GM18511 (cell line): ENCODE measurements at regions not wholly inside any gene's neighbourhood (a gene's known extent, or its start where the extent isn't known, plus 50 kb on each side); places are given as distances from the start of the nearest gene placed in this dataset.

Experiments
- ATAC-seq: cut with Tn5 transposase; IDR thresholded peaks from one replicate; pipeline ENCODE4 v1.9.1; 2021; ENCODE audit warnings: mild to moderate bottlenecking, moderate library complexity; ENCODE audit not compliant: unreplicated experiment

DNA sequence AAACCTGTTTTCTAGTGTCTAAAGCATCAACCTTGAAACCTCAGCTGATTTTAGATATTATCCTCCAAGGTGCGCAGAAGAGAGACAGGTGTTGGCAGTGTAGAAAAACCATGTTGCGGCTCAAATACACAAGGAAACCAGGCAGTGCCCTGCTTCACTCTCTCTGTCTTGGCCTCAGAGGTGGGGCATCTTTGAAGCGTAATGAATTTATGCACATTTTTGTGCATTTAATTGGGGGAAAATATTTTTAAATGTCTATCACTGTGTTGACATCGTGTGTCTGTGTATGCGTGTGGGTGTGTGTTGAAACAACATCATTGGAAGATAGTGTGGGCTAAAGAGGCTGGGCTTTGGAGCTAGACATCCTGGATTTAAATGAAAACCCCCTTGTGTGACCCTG is 334.0 kb upstream of the CHD6 start:
- ATAC-seq: no peak

DNA sequence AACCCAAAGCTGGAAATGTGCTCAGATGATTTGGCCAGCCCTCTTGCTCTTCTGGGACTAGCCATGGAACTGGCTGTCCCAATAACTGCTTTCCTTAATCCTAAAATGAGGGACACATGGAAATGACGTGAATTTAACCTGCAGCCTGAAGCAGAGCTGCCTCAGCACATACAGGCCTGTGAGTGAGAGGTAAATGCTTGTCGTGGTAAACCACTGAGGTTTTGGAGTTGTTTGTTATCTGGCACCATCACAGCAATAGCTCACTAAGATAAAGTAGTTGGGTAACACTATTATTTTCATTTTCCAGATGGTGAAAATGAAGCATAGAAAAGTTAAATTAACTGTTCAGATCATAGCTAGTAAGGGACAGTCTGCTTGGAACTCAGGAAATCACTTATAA is 333.4 kb upstream of the CHD6 start:
- no peak for ATAC-seq

DNA sequence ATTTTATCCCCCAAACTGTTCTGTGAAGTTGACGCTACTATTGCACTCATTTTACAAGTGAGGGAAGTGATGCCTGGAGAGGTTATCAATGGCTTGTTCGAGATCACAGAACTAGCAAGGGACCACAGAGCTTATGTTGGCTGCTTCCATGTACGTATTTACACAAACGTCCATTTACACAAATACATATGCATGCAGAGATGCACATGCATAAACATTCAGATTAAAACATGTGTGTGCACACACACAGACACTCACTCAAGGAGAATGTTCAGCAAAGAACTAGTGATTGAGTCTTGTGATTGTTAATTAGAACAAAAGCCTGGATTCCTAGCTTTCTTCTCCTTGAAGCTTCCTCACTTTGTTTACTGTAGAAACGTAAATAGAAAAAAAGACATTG is 321.5 kb upstream of the CHD6 start:
- ATAC-seq: no peak

DNA sequence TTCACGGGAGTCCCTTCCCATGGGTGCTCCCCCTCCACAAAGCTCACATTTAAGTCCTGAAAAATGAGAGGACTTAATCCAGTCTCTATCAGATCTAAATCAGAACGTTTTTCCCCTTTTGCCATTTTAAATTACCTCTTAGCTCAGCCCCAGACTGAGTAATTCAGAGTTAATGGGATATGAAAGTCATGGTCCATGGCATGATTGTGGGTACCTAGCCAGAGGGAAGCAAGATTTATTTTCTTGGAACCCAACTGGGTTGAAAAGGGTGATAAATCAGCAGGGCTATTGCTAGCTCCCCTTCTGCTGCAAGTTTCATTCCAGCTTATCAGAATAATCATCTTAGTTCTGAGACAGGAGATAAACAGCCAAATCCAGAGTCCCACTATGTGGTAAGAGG is 320.2 kb upstream of the CHD6 start:
- ATAC-seq: no peak

DNA sequence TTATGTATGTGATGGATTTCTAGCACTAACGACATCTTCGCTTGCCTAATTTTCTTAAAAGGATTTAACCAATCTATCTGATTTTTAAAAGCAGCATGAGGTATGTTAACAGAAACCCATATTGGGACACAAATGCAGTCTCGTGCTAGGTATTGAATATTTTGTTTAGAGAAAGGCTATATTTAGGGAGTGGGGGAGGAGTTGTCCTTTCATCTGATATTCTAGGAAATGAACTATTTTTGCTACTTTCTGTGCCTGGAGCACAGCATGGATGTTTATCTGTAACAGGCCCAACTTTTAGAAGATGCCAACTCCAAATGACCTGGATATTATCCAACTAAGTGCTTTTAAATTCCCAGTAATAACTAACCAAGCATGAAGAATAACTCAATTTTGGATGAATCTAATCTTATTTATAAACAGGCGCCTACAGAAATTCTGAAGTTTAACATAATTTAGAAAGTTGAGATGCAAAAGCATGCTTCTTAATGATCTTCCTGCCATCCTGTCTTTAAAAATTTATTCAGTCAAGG is 317.1 kb upstream of the CHD6 start:
- no peak for ATAC-seq

DNA sequence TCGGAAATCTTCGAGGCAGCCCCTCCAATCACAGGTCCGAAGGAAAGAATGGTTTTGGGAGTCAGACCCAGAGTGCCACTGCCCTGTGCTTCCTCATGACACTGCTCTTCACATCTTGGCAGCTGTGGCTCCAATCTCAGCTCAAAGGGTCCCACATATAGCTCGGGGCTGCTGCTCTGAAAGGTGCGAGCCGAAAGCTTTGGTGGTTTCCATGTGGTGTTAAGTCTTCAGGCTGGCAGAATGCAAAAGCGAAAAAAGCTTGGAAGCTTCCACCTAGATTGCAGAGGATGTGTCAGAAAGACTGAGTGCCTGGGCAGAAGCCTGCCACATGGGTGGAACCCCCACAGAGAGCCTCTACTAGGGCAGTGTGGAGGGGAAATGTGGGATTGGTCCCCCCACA is 314.3 kb upstream of the CHD6 start:
- ATAC-seq: no peak

DNA sequence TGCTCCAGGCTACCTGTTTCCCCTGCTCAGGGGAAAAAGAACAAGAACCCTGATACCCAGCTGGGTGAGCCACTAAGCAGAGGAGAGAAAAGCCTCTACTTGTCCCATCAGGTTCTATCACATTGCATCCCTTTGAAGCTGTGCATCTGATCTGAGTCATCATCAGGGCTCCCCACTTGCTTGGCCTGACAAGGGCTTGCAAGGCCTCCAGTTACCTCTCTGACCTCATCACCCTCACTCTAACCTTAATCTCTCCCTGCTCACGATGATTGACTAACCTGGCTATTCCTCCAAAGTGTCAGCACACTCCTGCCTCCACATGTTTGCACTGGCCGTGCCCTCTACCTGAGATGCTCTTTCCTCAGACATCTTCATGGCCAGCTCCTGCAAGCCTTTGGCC is 309.5 kb upstream of the CHD6 start:
- ATAC-seq: no peak

DNA sequence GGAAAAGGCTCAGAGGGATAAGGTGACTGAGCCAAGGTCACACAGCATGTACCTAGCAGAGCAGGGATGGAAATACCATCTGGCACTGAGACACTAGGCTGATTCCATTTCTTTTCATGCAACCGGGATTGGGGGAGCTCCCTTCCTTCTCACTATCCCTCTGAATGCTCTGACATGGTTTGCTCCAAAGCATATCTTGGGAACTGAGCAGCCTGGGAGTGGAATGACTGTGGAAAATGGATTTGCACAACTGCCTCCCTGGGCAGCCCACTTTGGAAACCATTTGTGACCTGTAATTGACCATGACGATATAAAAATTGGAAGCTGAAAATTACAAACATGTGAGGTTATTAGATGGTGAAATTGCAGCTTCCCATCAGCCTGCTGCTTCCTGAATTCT is 309.0 kb upstream of the CHD6 start:
- no peak for ATAC-seq

DNA sequence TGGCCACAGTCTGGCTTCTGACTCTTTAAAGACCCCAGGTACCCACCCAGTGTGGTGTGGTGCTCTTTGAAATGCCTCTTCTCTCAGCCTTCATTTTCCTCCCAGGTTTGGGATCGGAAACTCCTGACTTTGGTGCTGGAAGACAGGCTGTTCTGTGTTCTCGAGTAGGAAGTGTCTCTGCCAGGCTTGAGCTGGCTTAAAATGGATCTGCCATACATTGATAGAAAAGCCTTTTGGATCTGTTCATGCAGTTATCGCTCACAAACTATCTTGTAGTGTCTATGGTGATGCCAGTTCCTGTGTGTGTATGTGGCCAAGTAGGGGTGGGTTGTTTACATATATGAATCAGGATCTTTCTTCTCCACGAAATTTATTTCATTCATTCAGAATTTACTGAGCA is 307.3 kb upstream of the CHD6 start:
- ATAC-seq: no peak

DNA sequence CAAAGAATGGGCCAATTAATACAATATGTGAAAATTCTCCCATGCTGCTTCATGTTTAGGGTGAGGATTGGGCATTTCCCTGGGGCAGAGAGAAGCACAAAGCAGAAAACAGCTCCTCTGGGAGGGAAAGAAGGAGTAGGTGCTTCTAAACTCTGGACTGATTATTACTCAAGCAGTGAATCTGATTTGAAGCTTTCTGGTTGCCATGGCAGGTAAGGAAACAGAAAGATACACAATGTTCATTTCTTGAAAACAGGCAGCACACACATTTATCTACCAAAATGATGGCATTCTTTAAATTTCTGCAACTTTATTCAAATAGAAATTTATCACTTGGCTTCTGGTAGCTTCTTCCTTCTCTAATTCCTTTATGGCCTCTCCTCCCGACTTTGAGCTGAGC is 305.4 kb upstream of the CHD6 start:
- ATAC-seq: no peak

DNA sequence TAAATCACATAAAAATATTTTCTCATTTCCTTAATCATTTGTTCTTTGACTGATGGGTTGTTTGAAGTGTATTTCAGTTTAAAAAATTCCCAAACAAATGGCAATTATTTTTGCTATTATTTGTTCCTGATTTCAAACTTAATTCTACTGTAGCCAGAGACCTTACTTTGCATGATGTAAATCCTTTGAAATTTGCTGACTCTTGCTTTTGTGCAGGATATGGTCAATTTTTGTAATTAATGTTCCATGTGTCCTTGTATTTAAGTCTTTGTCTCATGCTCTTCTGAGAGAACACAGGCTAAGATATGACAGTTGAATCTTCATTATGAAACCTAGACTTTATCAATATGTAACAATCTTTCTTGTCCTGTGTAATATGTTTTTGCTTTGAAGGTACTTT is 295.0 kb upstream of the CHD6 start:
- no peak for ATAC-seq

DNA sequence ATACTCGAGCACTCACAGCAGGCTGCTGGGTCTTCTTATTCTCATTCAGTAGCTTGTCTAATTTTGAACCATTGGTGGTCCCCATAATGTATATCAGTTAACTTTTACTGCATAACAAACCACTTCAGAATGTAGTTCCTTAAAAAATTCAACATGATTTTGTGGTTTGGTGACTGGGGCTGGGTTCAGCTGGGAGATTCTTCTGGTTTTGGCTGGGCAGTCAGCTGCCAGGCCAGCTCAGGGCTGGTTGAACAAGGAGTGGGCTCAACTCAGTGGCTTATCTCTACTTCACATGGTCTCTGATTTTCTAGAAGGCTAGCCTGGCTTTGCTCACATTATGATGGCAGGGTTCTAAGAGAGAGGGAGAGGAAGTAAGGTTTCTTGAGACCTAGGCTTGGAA is 292.4 kb upstream of the CHD6 start:
- ATAC-seq: no peak

DNA sequence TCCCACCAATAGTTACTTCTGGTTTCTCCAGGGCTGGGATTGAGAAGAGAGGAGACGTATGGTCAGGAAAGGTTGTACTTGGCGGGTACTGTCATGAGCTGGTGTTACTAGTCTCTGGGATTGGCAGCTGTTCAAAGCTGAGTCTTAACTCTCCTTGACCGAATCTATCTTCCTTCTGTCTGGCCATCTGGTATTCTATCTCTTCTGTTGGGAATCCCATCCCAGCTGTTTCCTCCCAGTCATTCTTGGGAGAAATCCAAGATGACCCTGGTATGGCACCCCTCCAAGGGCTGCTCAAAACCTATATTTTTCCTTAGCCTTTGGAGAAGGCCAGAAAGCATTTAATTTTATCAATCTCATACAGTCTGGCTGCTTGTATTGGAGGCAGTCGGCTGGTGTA is 287.0 kb upstream of the CHD6 start:
- no peak for ATAC-seq

DNA sequence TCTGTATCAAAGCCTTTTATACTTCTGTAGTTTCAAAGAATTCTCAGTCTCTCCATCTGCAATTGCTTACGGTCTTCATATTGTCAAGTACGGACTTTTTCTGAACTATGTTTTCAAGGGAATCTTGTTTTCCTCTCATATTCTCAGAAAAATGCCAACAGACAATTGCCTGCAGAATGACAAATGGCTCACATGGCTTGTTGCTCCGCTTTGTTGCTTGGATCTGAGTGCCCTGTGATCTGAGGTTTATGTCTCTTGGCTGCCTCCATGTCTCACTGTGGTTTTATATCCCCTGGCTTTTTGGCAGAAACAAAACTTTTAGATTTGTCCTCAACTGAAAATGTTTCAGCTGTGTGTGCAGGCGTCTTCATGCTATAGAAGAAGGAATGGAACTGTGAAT is 285.4 kb upstream of the CHD6 start:
- no peak for ATAC-seq

DNA sequence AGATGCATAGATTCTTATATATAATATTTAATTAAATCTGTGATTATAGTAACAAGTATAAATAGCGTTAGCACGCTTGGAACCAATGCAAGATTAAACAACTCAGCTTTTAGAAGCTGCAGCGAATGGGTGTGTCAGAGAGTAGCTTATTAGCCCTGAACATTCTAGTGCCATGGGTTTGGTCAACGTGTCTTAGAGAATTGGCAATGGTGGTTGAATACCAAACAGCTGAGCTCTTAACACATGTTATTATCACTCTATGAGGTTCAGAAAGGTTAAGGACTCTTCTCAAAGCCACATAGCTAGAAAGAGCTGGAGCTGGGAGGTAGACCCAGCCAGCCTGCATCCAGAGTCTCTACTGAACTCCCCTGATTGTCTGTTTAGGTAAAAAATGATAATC is 284.2 kb upstream of the CHD6 start:
- no peak for ATAC-seq

DNA sequence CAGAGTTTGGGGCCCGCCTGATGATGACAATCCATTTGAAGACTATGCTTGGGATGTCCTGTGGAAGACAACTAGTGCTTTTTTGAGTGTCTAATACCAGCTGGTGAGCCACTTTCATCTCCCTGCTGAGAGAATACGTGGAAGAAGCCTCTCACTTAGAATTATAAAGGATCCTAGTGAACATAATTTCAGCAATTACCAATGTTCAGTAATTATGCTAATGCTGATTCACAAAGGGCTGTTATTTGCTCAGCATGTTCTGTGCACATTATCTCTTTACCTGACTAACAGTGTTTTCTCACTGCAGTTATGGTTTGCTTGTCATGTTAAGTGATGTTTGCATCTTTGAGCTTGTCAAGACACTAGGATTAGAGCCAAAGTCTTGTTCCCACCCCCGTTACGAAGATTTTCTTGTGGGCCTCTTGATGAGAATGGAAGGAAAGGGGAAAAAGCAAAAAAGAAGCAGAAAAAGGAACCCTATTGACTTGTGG is 282.1 kb upstream of the CHD6 start:
- ATAC-seq: no peak

DNA sequence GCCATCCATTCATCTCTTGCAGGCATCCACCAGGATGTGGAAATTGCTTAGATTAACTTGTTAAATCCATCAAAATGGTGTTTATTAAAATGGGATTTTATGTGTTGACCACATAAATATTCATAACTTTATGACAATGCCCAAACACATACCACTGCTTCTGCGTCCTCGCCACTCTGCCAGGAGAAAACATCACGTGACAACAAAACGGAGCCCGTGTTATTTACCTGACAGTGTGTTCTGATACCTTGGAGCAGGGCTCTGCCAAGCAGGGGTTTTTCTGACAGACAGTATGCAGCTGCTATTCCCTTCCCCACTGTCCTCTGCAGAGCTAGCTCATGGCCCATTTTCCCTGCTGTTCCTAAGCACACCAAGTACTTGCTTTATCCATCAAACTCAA is 279.5 kb upstream of the CHD6 start:
- no peak for ATAC-seq

DNA sequence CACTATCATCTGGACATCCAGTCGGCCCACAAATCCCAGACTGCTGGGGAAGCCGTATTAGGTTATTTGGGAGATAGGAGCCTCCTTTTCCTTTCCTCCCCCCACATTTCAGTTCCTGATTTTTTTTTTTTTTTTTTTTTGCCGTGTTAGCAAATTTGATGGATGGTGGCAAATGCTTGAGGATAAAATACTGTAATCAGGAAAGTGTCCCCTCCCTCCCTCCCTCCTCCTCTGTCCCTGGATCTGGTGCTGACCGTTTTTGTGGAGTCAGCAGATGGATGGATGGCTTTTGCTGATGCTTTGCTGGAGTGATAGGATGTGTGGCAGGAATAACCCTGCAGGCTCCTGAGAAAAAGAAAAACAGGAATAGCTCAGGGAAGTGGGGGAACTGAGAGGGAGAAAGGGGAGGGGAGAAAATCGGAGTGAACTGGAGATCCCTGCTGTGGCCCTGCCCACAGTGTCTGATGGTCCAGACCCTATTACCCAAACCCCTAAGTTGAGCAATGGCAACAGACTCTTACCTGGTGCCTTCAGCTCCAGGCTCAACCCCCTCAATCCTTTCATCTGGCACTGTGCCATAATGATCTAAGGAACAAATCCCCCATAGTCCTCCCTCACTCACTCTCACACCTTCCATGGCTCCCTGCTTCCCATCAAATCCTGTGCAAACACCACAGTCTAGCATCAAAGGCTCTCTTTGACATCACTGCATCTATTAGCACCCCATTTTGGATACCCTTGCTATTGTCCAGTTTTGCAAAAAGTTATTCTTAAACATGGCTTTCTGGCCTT is 277.3 kb upstream of the CHD6 start:
- no peak for ATAC-seq

DNA sequence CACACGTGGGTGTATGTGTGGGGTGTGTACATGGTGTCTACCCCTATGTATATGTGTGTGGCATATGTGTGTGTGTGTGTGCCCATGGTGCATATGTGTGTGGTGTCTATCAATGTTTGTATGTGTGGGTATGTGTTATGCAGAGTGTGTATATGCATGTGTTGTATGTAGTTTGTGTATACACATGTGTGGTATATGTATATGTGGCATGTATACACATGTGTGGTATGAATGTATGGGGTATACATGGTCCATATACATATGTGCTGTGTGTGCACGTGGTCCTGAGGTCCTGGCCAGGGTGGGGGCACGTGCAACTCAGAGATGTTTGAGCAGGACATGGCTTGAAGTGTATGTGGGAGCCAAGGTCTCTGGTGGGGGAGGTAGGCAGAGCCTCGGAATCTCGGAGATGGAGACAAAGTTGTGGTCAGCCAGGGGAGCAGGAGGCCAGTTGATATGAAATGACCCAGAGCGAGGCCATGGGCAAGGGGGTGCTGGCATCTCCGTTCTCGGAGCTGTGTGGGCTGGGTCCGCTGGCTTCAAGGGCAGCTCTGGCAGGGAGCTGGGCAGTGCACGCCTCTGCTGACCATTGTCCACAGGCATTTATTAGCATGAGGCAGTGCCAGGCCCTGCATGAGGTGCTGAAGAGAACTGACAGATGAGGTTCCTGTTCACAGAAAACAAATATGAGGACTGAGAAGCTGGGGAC is 276.2 kb upstream of the CHD6 start:
- no peak for ATAC-seq

DNA sequence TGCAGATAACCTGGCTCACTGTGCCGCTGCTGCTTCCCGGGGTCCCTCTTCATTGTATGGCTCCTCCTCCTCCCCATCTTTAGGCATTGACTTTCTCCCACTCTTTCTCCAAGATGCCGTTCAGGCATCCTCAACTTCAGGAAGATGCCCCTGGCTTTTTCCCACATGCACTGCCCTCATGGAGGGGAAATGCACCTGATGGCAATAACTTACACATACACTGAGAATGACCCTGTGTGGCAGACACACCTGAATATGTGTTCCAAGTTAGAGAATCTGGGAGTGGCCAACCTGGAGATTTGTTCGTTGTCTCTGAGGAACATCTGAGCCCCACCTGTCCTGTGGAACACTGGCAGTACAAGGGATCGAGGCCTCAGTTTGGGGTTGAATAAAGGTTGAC is 273.9 kb upstream of the CHD6 start:
- ATAC-seq: no peak

DNA sequence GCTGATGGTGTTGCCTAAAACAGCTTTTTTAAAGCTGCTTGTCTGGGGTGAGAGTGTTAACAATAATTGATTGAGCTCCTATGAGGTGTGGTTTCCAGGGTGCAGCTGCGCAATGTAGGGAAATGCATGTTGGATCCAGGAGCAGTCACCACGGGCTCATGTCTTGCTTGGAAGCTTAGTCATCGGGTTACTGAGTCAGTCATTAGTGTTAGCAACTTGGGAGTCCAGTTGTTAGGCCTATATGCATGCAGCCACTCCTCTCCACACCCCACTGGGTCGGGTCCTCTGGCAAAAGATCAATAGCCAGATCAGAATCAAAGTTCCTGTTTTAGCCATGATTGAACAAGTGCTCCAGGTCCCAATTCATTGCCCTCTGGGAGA is 271.7 kb upstream of the CHD6 start:
- no peak for ATAC-seq

DNA sequence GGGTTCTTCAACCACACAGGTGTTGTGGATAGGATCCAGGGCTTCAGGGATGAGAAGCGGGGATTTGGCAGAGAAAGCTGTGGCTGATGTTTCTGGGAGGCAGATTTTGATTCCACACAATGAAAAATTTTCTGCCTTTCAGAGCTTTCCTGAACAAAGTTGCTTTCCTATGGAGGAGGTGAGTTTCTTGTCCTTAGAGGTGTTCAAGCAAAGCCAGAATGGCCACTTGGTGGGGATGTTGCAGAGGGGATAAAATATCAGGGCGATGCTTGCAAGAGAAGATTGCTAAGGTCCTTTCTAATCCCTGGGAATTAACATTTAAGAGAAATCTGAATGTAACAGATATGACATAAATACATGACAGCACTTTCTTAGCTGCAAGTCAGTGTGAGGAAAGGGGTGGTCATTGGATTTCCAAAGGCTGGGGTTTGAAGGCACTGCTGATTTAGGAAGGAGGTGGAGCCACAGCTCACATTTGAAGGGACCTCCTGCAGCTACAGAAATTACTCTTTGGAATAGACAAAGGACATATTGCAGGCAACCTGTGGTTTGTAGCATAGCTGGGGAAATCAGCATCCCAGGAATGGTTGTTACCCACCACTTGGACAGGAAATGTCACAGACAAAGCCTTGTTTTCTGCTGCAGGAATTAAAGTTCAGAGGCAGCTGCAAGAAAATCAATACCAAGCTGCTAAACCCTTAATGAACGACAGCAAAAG is 271.1 kb upstream of the CHD6 start:
- no peak for ATAC-seq
